A549 (cell line): ENCODE measurements at regions not wholly inside any gene's neighbourhood (a gene's known extent, or its start where the extent isn't known, plus 50 kb on each side); places are given as distances from the start of the nearest gene placed in this dataset.
A peak's percentile ranks its signal among the peaks of the same experiment; 100 is the strongest.

ENCODE experiments used
- CBX8 ChIP-seq: fragments of 200-600 bp; sonication (generic); IDR thresholded peaks from 2 replicates; pipeline ENCODE4 v1.6.1; 2016
- CEBPB ChIP-seq, 2 experiments: fragments of >200 bp in 1 of 2; sonication (Bioruptor Twin) in 1 of 2; formaldehyde crosslinking in 1 of 2; IDR thresholded peaks; 2 replicates each; pipeline ENCODE4 v1.6.1; 2012 to 2016
- CHD4 ChIP-seq: fragments of 200-600 bp; sonication (generic); IDR thresholded peaks from 2 replicates; pipeline ENCODE4 v1.6.1; 2016; ENCODE audit warnings: antibody characterized with exemption, mild to moderate bottlenecking, borderline replicate concordance
- CTCF ChIP-seq: fragments of >200 bp; sonication (Bioruptor Twin); formaldehyde crosslinking; IDR thresholded peaks from 3 replicates; pipeline ENCODE4 v1.5.1; 2016
- E2F6 ChIP-seq: IDR thresholded peaks from 2 replicates; pipeline ENCODE4 v1.6.1; 2012; ENCODE audit warnings: low read depth, borderline replicate concordance
- ELK1 ChIP-seq: fragments of 150-350 bp; IDR thresholded peaks from 2 replicates; pipeline ENCODE4 v1.6.1; 2014; ENCODE audit warnings: low read depth, mild to moderate bottlenecking, low read length
- EP300 ChIP-seq, 2 experiments: fragments of >200 bp; sonication (Bioruptor Twin); formaldehyde crosslinking; IDR thresholded peaks; 2 replicates in 1 of 2; 3 replicates in 1 of 2; pipeline ENCODE4 v1.6.1; 2016 to 2017
- FOSB ChIP-seq: fragments of 250-450 bp; sonication (Bioruptor Pico); IDR thresholded peaks from 2 replicates; pipeline ENCODE4 v1.5.0; 2020; ENCODE audit warnings: mild to moderate bottlenecking, moderate library complexity
- HEYL ChIP-seq: fragments of 250-450 bp; sonication (Bioruptor Pico); IDR thresholded peaks from 2 replicates; pipeline ENCODE4 v1.8.0; 2021; ENCODE audit warnings: mild to moderate bottlenecking, moderate library complexity
- HMGXB4 ChIP-seq: fragments of 250-450 bp; sonication (Bioruptor Pico); IDR thresholded peaks from 2 replicates; pipeline ENCODE4 v1.5.0; 2021; ENCODE audit warnings: mild to moderate bottlenecking, moderate library complexity, borderline replicate concordance
- HOXB13 ChIP-seq: fragments of 250-450 bp; sonication (Bioruptor Pico); IDR thresholded peaks from 2 replicates; pipeline ENCODE4 v1.5.0; 2020; ENCODE audit warnings: low read depth, mild to moderate bottlenecking, moderate library complexity
- JUN ChIP-seq, 2 experiments: fragments of >200 bp; sonication (Bioruptor Twin); formaldehyde crosslinking; IDR thresholded peaks; 2 replicates in 1 of 2; 3 replicates in 1 of 2; pipeline ENCODE4 v1.6.1; 2016 to 2017
- JUNB ChIP-seq: fragments of >200 bp; sonication (Bioruptor Twin); formaldehyde crosslinking; IDR thresholded peaks from 2 replicates; pipeline ENCODE4 v1.6.1; 2016
- KDM5A ChIP-seq: fragments of 200-600 bp; sonication (generic); IDR thresholded peaks from 2 replicates; pipeline ENCODE4 v1.6.1; 2016; ENCODE audit warnings: antibody characterized with exemption, mild to moderate bottlenecking
- MAFK ChIP-seq: fragments of 450-650 bp; IDR thresholded peaks from 2 replicates; pipeline ENCODE4 v1.6.1; 2014; ENCODE audit not compliant: partially characterized antibody
- MAZ ChIP-seq: fragments of 150-350 bp; IDR thresholded peaks from 2 replicates; pipeline ENCODE4 v1.6.1; 2014; ENCODE audit warnings: antibody characterized with exemption, low read depth, low read length, borderline replicate concordance
- MYC ChIP-seq: IDR thresholded peaks from 2 replicates; pipeline ENCODE4 v1.6.1; 2012; ENCODE audit warnings: mild to moderate bottlenecking, inconsistent platforms, low read length, improper control_type of control experiment, borderline replicate concordance
- NPAS2 ChIP-seq: fragments of 250-450 bp; sonication (Bioruptor Pico); IDR thresholded peaks from 2 replicates; pipeline ENCODE4 v1.8.0; 2022; ENCODE audit warnings: mild to moderate bottlenecking, moderate library complexity, borderline replicate concordance
- NR3C1 ChIP-seq: fragments of >200 bp; sonication (Bioruptor Twin); formaldehyde crosslinking; IDR thresholded peaks from 3 replicates; pipeline ENCODE4 v1.6.1; 2017
- PHF8 ChIP-seq: fragments of 200-600 bp; sonication (generic); IDR thresholded peaks from 2 replicates; pipeline ENCODE4 v1.6.1; 2016; ENCODE audit warnings: low read depth, mild to moderate bottlenecking, antibody characterized with exemption, moderate library complexity, borderline replicate concordance
- POLR2A ChIP-seq: IDR thresholded peaks from 2 replicates; pipeline ENCODE4 v1.6.1; 2012; ENCODE audit warnings: mild to moderate bottlenecking, low read length
- POLR2AphosphoS2 ChIP-seq: conservative IDR thresholded peaks from 2 replicates; pipeline ENCODE4 v1.6.1; 2012; ENCODE audit warnings: low read length, improper control_type of control experiment, inconsistent platforms
- RAD21 ChIP-seq, 2 experiments: fragments of >200 bp in 1 of 2; sonication (Bioruptor Twin) in 1 of 2; formaldehyde crosslinking in 1 of 2; IDR thresholded peaks in 1 of 2; conservative IDR thresholded peaks in 1 of 2; 2 replicates in 1 of 2; 3 replicates in 1 of 2; pipeline ENCODE4 v1.6.1; 2012 to 2018; ENCODE audit warnings: inconsistent platforms in 1 of 2
- RARB ChIP-seq: fragments of 250-450 bp; sonication (Bioruptor Pico); IDR thresholded peaks from 2 replicates; pipeline ENCODE4 v1.8.0; 2021; ENCODE audit warnings: mild to moderate bottlenecking, moderate library complexity
- RCOR1 ChIP-seq: fragments of 150-350 bp; IDR thresholded peaks from 2 replicates; pipeline ENCODE4 v1.6.1; 2014; ENCODE audit warnings: antibody characterized with exemption, low read length, low read depth
- RFX5 ChIP-seq: fragments of 450-650 bp; IDR thresholded peaks from 2 replicates; pipeline ENCODE4 v1.7.1; 2014; ENCODE audit warnings: antibody characterized with exemption, mild to moderate bottlenecking, moderate library complexity
- RNF2 ChIP-seq: fragments of 200-600 bp; sonication (generic); IDR thresholded peaks from 2 replicates; pipeline ENCODE4 v1.6.1; 2016; ENCODE audit warnings: low read depth, mild to moderate bottlenecking, antibody characterized with exemption, moderate library complexity, borderline replicate concordance
- SREBF2 ChIP-seq: fragments of 450-650 bp; IDR thresholded peaks from 2 replicates; pipeline ENCODE4 v1.6.1; 2014; ENCODE audit warnings: mild to moderate bottlenecking, moderate library complexity
- TP53 ChIP-seq: fragments of 250-450 bp; sonication (Bioruptor Pico); IDR thresholded peaks from 2 replicates; pipeline ENCODE4 v1.5.0; 2021; ENCODE audit warnings: mild to moderate bottlenecking, moderate library complexity
- ZC3H11A ChIP-seq: fragments of 450-650 bp; IDR thresholded peaks from 2 replicates; pipeline ENCODE4 v1.6.1; 2014; ENCODE audit warnings: antibody characterized with exemption, mild to moderate bottlenecking
- ZFP36 ChIP-seq: fragments of 450-650 bp; IDR thresholded peaks from 2 replicates; pipeline ENCODE4 v1.6.1; 2014; ENCODE audit warnings: borderline replicate concordance; ENCODE audit not compliant: partially characterized antibody
- ZNF302 ChIP-seq: fragments of 250-450 bp; sonication (Bioruptor Pico); IDR thresholded peaks from 2 replicates; pipeline ENCODE4 v1.9.0; 2021; ENCODE audit warnings: inconsistent platforms, mild to moderate bottlenecking, moderate library complexity
- ZSCAN20 ChIP-seq: fragments of 250-450 bp; sonication (Bioruptor Pico); IDR thresholded peaks from 2 replicates; pipeline ENCODE4 v1.8.0; 2022; ENCODE audit warnings: mild to moderate bottlenecking, moderate library complexity
- TF ChIP-seq, protein P1 (sequence below): IDR thresholded peaks from 2 replicates; pipeline ENCODE4 v1.6.1; 2012
- TF ChIP-seq, protein P2 (sequence below): fragments of 250-450 bp; sonication (Bioruptor Pico); IDR thresholded peaks from 2 replicates; pipeline ENCODE4 v1.5.0; 2020; ENCODE audit warnings: low read depth, mild to moderate bottlenecking, moderate library complexity
- TF ChIP-seq, protein P3 (sequence below): IDR thresholded peaks from 2 replicates; pipeline ENCODE4 v1.6.1; 2012

- no peak; the same call in 1 of the 2 replicates for TF ChIP-seq E2F6
- peak; percentile 100 for TF ChIP-seq JUNB
- TF ChIP-seq KDM5A = no peak
- peak; percentile 64 for TF ChIP-seq ZFP36
- no peak for TF ChIP-seq CBX8
- TF ChIP-seq NPAS2 (CRISPR knock-in tag) = no peak
- TF ChIP-seq ZNF302 (CRISPR knock-in tag) = no peak
- TF ChIP-seq PHF8 = no peak
- no peak for TF ChIP-seq RNF2
- no peak for TF ChIP-seq ZC3H11A
- TF ChIP-seq TP53 = peak; percentile 66; the same call in 1 of the 2 replicates
- peak; percentile 92 for TF ChIP-seq MAFK
- no peak for TF ChIP-seq HOXB13 (CRISPR knock-in tag)
- TF ChIP-seq, protein P1, sequence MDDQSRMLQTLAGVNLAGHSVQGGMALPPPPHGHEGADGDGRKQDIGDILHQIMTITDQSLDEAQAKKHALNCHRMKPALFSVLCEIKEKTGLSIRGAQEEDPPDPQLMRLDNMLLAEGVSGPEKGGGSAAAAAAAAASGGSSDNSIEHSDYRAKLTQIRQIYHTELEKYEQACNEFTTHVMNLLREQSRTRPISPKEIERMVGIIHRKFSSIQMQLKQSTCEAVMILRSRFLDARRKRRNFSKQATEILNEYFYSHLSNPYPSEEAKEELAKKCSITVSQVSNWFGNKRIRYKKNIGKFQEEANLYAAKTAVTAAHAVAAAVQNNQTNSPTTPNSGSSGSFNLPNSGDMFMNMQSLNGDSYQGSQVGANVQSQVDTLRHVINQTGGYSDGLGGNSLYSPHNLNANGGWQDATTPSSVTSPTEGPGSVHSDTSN = peak; percentile 75
- no peak for TF ChIP-seq RCOR1
- TF ChIP-seq, protein P2, sequence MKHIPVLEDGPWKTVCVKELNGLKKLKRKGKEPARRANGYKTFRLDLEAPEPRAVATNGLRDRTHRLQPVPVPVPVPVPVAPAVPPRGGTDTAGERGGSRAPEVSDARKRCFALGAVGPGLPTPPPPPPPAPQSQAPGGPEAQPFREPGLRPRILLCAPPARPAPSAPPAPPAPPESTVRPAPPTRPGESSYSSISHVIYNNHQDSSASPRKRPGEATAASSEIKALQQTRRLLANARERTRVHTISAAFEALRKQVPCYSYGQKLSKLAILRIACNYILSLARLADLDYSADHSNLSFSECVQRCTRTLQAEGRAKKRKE (CRISPR knock-in tag) = no peak
- no peak for TF ChIP-seq CHD4
- TF ChIP-seq MAZ = no peak
- TF ChIP-seq, protein P3, sequence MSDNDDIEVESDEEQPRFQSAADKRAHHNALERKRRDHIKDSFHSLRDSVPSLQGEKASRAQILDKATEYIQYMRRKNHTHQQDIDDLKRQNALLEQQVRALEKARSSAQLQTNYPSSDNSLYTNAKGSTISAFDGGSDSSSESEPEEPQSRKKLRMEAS = peak; percentile 94
- no peak for TF ChIP-seq ELK1
- TF ChIP-seq CTCF = no peak
- TF ChIP-seq EP300 (IDR thresholded peaks at IDR 0.05) = peak; percentile 69 to 73; a peak in 2 of 5 replicates
- TF ChIP-seq RAD21 (conservative IDR thresholded peaks at IDR 0.05 in 1 of 2, IDR thresholded peaks at IDR 0.05 in 1 of 2) = peak in 1 of 2 experiments; percentile 19; a peak in 2 of 5 replicates
- no peak for TF ChIP-seq POLR2AphosphoS2
- TF ChIP-seq RARB (CRISPR knock-in tag) = no peak
- TF ChIP-seq ZSCAN20 (CRISPR knock-in tag) = no peak
- no peak for TF ChIP-seq HEYL (CRISPR knock-in tag)
- TF ChIP-seq NR3C1 = no peak
- no peak for TF ChIP-seq RFX5
- peak; percentile 85 to 97; a peak in 4 of 5 replicates for TF ChIP-seq JUN (IDR thresholded peaks at IDR 0.05)
- no peak for TF ChIP-seq FOSB (CRISPR knock-in tag)
- TF ChIP-seq SREBF2 = no peak
- TF ChIP-seq HMGXB4 (CRISPR knock-in tag) = no peak
- TF ChIP-seq CEBPB (IDR thresholded peaks at IDR 0.05) = peak in 1 of 2 experiments; percentile 82; a peak in 2 of 4 replicates
- no peak for TF ChIP-seq MYC
- no peak for TF ChIP-seq POLR2A
These were observed 1016.0 kb downstream of the MCTP2 start (continued) for GRCh38 chr15:95247071-95247984.
